ENCODE measurements at regions not wholly inside any gene's neighbourhood (a gene's known extent, or its start where the extent isn't known, plus 50 kb on each side); places are given as distances from the start of the nearest gene placed in this dataset.
A peak's percentile ranks its signal among the peaks of the same experiment; 100 is the strongest.

DNA sequence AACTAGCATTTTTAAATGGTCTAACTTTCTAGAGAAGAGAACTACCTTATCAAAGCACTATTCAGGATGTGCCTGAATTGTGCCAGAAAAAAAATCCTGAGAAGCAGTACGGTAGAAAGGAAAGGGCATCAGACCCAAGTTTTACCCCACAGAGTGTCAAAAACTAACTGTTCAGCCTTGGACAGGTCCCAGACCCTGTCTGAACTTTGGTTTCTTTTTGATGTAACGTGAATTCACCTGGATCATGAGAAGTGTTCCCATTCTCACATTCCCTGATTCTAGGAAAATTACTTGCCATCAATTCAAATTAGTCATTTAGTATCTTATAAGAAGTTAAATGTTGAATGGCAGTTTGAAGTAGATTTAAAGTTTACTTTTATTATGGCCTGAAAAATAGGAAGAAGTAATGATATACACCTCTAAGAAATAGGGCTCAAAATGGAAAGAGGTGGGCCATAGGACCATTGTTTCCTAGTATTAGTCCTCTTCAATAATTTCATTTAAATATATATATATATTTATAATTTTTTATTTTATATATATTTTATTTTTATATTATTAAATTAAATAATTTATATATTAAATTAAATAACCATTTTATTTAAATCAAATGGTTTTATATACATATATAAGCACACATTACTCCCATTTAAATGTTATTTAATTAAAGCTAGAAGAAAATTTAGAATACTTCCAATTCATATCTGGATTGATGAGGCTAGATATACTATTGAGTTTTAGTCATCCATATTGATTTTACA, 181.9 kb upstream of the PPARGC1A start:
- Histone ChIP-seq H3K9me3 (no peaks in the 10 kb centered on the region), H3K27ac (no peak overlapping the region), H3K4me3 (no peak overlapping the region), H3K27me3 (no peaks in the 10 kb centered on the region), H3K36me3 (no peaks in the 10 kb centered on the region), H3K4me1 (peaks cover 5 to 6% of the 10 kb centered on the region in 2 donors)
- intact Hi-C loops (cut with DNase I; ENCODE audit: low total_unique reads) = no loop called here
- in situ Hi-C loops (cut with MboI; ENCODE audit: low sequenced_read_pairs in 4 of 4) = no loop called here
- DNase-seq (no peak), ATAC-seq (no peak)
- TF ChIP-seq POLR2A (IDR thresholded peaks at IDR 0.05) = no peak
- TF ChIP-seq, protein P1, sequence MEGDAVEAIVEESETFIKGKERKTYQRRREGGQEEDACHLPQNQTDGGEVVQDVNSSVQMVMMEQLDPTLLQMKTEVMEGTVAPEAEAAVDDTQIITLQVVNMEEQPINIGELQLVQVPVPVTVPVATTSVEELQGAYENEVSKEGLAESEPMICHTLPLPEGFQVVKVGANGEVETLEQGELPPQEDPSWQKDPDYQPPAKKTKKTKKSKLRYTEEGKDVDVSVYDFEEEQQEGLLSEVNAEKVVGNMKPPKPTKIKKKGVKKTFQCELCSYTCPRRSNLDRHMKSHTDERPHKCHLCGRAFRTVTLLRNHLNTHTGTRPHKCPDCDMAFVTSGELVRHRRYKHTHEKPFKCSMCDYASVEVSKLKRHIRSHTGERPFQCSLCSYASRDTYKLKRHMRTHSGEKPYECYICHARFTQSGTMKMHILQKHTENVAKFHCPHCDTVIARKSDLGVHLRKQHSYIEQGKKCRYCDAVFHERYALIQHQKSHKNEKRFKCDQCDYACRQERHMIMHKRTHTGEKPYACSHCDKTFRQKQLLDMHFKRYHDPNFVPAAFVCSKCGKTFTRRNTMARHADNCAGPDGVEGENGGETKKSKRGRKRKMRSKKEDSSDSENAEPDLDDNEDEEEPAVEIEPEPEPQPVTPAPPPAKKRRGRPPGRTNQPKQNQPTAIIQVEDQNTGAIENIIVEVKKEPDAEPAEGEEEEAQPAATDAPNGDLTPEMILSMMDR (IDR thresholded peaks at IDR 0.05 in 4 of 5, conservative IDR thresholded peaks at IDR 0.05 in 1 of 5) = no peak

DNA sequence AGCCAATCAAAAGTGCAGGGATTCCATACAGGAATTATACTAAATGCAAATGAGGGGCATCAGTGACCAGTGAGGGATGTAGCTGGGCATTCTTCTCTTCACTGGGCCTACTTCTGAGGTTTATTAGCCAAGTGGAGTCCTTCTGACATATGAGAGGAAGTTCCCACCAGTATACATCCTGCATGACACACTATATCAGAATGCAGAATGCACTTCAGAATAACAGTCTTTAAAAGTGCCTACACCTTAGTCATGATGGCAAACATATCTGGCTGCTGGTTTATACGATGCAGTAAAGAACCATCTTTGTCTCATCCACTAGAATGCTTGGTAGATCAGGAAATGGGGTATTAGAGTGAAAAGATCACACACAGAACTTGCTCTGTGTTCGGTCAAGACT, 180.3 kb upstream of the PPARGC1A start:
- Histone ChIP-seq H3K4me1 (peaks cover 5 to 6% of the 10 kb centered on the region in 2 donors), H3K36me3 (no peaks in the 10 kb centered on the region), H3K27ac (no peak overlapping the region), H3K27me3 (no peaks in the 10 kb centered on the region), H3K4me3 (no peak overlapping the region), H3K9me3 (no peaks in the 10 kb centered on the region)
- DNase-seq = no peak
- no peak for TF ChIP-seq POLR2A (IDR thresholded peaks at IDR 0.05)
- TF ChIP-seq, protein P1 (IDR thresholded peaks at IDR 0.05 in 4 of 5, conservative IDR thresholded peaks at IDR 0.05 in 1 of 5) = no peak
- in situ Hi-C loops (cut with MboI; ENCODE audit: low sequenced_read_pairs in 4 of 4) (no loop called here), intact Hi-C loops (cut with DNase I; ENCODE audit: low total_unique reads) (no loop called here)
- ATAC-seq = no peak

DNA sequence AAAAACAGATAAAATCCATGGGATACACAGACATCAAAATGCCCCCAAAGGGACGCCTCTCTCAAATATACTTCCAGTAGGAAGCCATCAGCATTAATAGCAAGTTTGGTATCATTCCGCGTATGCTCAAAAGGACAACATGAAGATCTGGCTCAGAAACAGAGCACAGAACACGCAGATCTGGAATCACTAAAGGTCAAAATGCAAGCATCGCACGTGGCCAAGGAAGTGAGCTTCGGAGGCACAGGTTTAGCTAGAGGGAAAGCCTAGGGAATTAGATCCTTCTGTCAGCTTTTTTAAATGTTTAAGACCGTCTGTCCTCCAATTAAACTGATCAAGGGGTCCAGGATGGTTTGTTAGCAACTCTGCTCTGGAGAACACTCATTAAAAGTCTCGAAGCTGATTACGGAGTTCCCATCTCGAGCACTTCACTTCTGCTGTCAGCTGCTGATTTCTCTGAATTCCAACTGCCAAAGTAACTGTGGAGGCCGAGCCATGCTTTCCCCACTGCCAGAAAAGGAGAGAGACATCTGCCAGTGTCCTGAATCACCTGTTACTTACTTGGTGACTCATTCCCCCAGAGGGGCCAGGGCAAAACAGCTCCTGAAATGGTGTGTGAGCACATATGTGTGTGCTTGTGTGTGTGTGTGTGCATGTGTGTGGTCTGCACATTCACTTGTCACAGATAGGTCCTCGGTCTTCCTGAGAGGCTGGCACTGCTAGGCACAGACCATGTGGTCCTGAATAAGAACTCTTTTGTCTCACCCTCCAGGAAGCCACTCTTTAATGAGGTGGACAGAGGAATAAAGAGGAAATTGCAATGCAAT, 177.7 kb upstream of the PPARGC1A start:
- Histone ChIP-seq H3K9me3 (no peaks in the 10 kb centered on the region), H3K27ac (peak overlapping the region; percentile 80 to 89 (median 86)), H3K4me3 (peak overlapping the region; percentile 20 to 39 (median 28)), H3K4me1 (peaks cover 5 to 6% of the 10 kb centered on the region in 2 donors), H3K36me3 (no peaks in the 10 kb centered on the region), H3K27me3 (no peaks in the 10 kb centered on the region)
- in situ Hi-C loops (cut with MboI; ENCODE audit: low sequenced_read_pairs in 4 of 4) (no loop called here), intact Hi-C loops (cut with DNase I; ENCODE audit: low total_unique reads) (loop anchor here (5.0 to 10.0 kb wide), 2 partner anchors 350 to 517 kb away; partner anchors contain the start of gene DHX15)
- ATAC-seq (peak; percentile 100), DNase-seq (peak; percentile 83 to 89)
- TF ChIP-seq POLR2A (IDR thresholded peaks at IDR 0.05) = no peak
- TF ChIP-seq, protein P1 (IDR thresholded peaks at IDR 0.05 in 4 of 5, conservative IDR thresholded peaks at IDR 0.05 in 1 of 5) = no peak

DNA sequence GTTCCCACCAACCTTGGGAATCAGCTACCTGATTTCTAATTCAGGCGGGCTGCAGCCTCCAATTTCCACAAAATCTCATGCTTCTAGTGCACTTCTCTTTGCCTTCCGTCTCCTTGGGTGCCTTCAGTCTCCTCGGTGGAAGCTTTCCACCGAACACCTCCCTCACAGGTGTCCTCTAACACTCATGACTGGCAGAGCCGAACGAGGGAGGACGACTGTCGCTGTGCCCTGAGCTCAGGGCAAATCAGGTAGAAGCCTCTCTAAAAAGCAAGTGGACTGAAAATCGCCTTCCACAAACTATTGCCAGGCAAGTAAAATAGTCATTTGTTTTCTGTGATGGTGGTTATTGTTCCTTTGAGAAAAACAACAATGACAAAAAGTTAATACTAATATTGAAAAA, 176.1 kb upstream of the PPARGC1A start:
- TF ChIP-seq, protein P1 (IDR thresholded peaks at IDR 0.05 in 4 of 5, conservative IDR thresholded peaks at IDR 0.05 in 1 of 5) = no peak
- TF ChIP-seq POLR2A (IDR thresholded peaks at IDR 0.05) = no peak
- no peaks in the 10 kb centered on the region for H3K9me3 ChIP-seq
- H3K4me3 ChIP-seq = no peak overlapping the region
- intact Hi-C loops (cut with DNase I; ENCODE audit: low total_unique reads) = loop anchor here (5.0 to 10.0 kb wide), 2 partner anchors 351 to 519 kb away; partner anchors contain the start of gene DHX15
- in situ Hi-C loops (cut with MboI; ENCODE audit: low sequenced_read_pairs in 4 of 4) = no loop called here
- H3K4me1 ChIP-seq = peaks cover 5 to 6% of the 10 kb centered on the region in 2 donors
- no peak for ATAC-seq
- DNase-seq = no peak
- H3K27me3 ChIP-seq = no peaks in the 10 kb centered on the region
- H3K36me3 ChIP-seq = no peaks in the 10 kb centered on the region
- no peak overlapping the region for H3K27ac ChIP-seq
